GM12878 (cell line): ENCODE measurements at regions not wholly inside any gene's neighbourhood (a gene's known extent, or its start where the extent isn't known, plus 50 kb on each side); places are given as distances from the start of the nearest gene placed in this dataset.

ENCODE experiments used
- ATAC-seq: fragments of 200-7000 bp; cut with Tn5 transposase; 3 replicates; pipeline ENCODE4 v1.9.1; 2020; ENCODE audit warnings: mild to moderate bottlenecking, moderate library complexity
- BruUV-seq: library from RNA; stranded (reverse); fragments of 400-500 nt; replicated peaks from 2 replicates; lab custom pipeline; 2021; lab: Mats Ljungman, UMichigan
- CTCF ChIA-PET: fragments of 300-600 bp; sonication (Branson Sonifier 250); formaldehyde crosslinking; extraction: SDS; loops from one replicate; lab custom pipeline; 2021; ENCODE audit warnings: inconsistent platforms; lab: Yijun Ruan, JAX
- POLR2A ChIA-PET: fragments of 350-600 bp; formaldehyde crosslinking; extraction: SDS; loops from one replicate; lab custom pipeline; 2021; ENCODE audit warnings: inconsistent platforms; lab: Charles Lee
- RAD21 ChIA-PET: fragments of 300-600 bp; sonication (Branson Sonifier 250); formaldehyde crosslinking; loops from one replicate; lab custom pipeline; 2023; ENCODE audit warnings: antibody characterized with exemption; ENCODE audit not compliant: unreplicated experiment; lab: Charles Lee
- SMC1A ChIA-PET: fragments of 300-600 bp; sonication (Branson Sonifier 250); formaldehyde crosslinking; loops from one replicate; lab custom pipeline; 2023; ENCODE audit not compliant: unreplicated experiment, uncharacterized antibody; lab: Charles Lee
- DNase-seq: peaks from one replicate; pipeline ENCODE4 v3.0.0-alpha.2; 2011; ENCODE audit warnings: low read depth, low spot score
- FAIRE-seq: peaks from 3 replicates; lab custom pipeline; 2011; peaks lifted over from hg19 to GRCh38; lab: Jason Lieb, UNC
- H2AFZ ChIP-seq: 2 replicates; pipeline ENCODE4 v1.6.0; 2011; ENCODE audit warnings: low read depth, low read length, control low read depth; ENCODE audit not compliant: control insufficient read depth
- H3K27ac ChIP-seq: 2 replicates; pipeline ENCODE4 v1.5.1; 2011; ENCODE audit warnings: control low read depth; ENCODE audit not compliant: control insufficient read depth, insufficient read depth
- H3K27me3 ChIP-seq, 2 experiments: replicated peaks in 1 of 2; 2 replicates each; pipeline versions ENCODE4 v1.6.0 to v1.6.1; 2011; ENCODE audit warnings: low read length in 1 of 2; ENCODE audit not compliant: control insufficient read depth in 2 of 2, insufficient read depth in 2 of 2
- H3K36me3 ChIP-seq, 2 experiments: 2 replicates each; pipeline ENCODE4 v1.5.1; 2011; ENCODE audit warnings: low read length in 1 of 2; ENCODE audit not compliant: control insufficient read depth in 2 of 2, insufficient read depth in 2 of 2
- H3K4me1 ChIP-seq: 2 replicates; pipeline ENCODE4 v1.6.1; 2011; ENCODE audit warnings: mild to moderate bottlenecking, low read length, moderate library complexity, mixed read lengths; ENCODE audit not compliant: control insufficient read depth, insufficient read depth
- H3K4me2 ChIP-seq: 2 replicates; pipeline ENCODE4 v1.6.0; 2011; ENCODE audit warnings: control low read depth; ENCODE audit not compliant: control insufficient read depth, insufficient read depth
- H3K4me3 ChIP-seq: fragments of 200-600 bp; sonication (generic); 2 replicates; pipeline ENCODE4 v1.5.1; 2016
- H3K79me2 ChIP-seq: 2 replicates; pipeline ENCODE4 v1.6.0; 2011; ENCODE audit warnings: low read length; ENCODE audit not compliant: control insufficient read depth, insufficient read depth
- H3K9ac ChIP-seq: 2 replicates; pipeline ENCODE4 v1.8.0; 2011; ENCODE audit warnings: low read length, control low read depth, mixed read lengths; ENCODE audit not compliant: control insufficient read depth, insufficient read depth
- H3K9me3 ChIP-seq: replicated peaks from 3 replicates; pipeline ENCODE4 v1.5.1; 2011; ENCODE audit warnings: mild to moderate bottlenecking, low read length; ENCODE audit not compliant: control insufficient read depth, insufficient read depth
- H4K20me1 ChIP-seq: 2 replicates; pipeline ENCODE4 v1.6.0; 2011; ENCODE audit not compliant: control insufficient read depth, insufficient read depth
- BCL3 ChIP-seq: IDR thresholded peaks from 2 replicates; pipeline ENCODE4 v1.6.1; 2011; ENCODE audit warnings: borderline replicate concordance, low read depth, mild to moderate bottlenecking, moderate library complexity, low read length; ENCODE audit not compliant: insufficient read depth, poor library complexity, severe bottlenecking
- EGR1 ChIP-seq, 2 experiments: IDR thresholded peaks; 1 replicate in 1 of 2; 2 replicates in 1 of 2; pipeline ENCODE4 v1.6.1; 2011 to 2012; ENCODE audit warnings: low read depth in 2 of 2, low read length in 2 of 2, borderline replicate concordance in 1 of 2, mild to moderate bottlenecking in 1 of 2, moderate library complexity in 1 of 2
- HDAC2 ChIP-seq: fragments of 200-600 bp; sonication (generic); IDR thresholded peaks from 2 replicates; pipeline ENCODE4 v1.6.1; 2017
- MLLT1 ChIP-seq: fragments of 450-650 bp; IDR thresholded peaks from 2 replicates; pipeline ENCODE4 v1.6.1; 2016; ENCODE audit warnings: mild to moderate bottlenecking
- MYC ChIP-seq: IDR thresholded peaks from 2 replicates; pipeline ENCODE4 v1.6.1; 2011; ENCODE audit warnings: mild to moderate bottlenecking, low read length, moderate library complexity, inconsistent platforms; ENCODE audit not compliant: insufficient read depth, insufficient replicate concordance, insufficient read length, severe bottlenecking
- NFYA ChIP-seq: IDR thresholded peaks from 2 replicates; pipeline ENCODE4 v1.6.1; 2011; ENCODE audit warnings: low read depth, mild to moderate bottlenecking, low read length, improper control_type of control experiment, borderline replicate concordance
- NKRF ChIP-seq: fragments of 450-650 bp; conservative IDR thresholded peaks from 2 replicates; pipeline ENCODE4 v1.6.1; 2017; ENCODE audit warnings: mild to moderate bottlenecking, moderate library complexity
- PAX5 ChIP-seq: IDR thresholded peaks from 2 replicates; pipeline ENCODE4 v1.6.1; 2011; ENCODE audit warnings: low read depth, low read length, borderline replicate concordance
- PKNOX1 ChIP-seq: fragments of 450-650 bp; IDR thresholded peaks from 2 replicates; pipeline ENCODE4 v1.6.1; 2016; ENCODE audit warnings: mild to moderate bottlenecking
- PML ChIP-seq: IDR thresholded peaks from 2 replicates; pipeline ENCODE4 v1.6.1; 2012; ENCODE audit warnings: low read length, inconsistent platforms
- RAD51 ChIP-seq: fragments of 450-650 bp; IDR thresholded peaks from 2 replicates; pipeline ENCODE4 v1.6.1; 2016; ENCODE audit warnings: moderate library complexity, mild to moderate bottlenecking, inconsistent platforms
- RBBP5 ChIP-seq: fragments of 200-600 bp; sonication (generic); conservative IDR thresholded peaks from 2 replicates; pipeline ENCODE4 v1.6.1; 2016
- SMARCA5 ChIP-seq: fragments of 450-650 bp; IDR thresholded peaks from 2 replicates; pipeline ENCODE4 v1.6.1; 2017; ENCODE audit warnings: mild to moderate bottlenecking
- SMC3 ChIP-seq: IDR thresholded peaks from 2 replicates; pipeline ENCODE4 v1.6.1; 2011; ENCODE audit warnings: low read length, improper control_type of control experiment, borderline replicate concordance
- SUZ12 ChIP-seq: fragments of 200-600 bp; sonication (generic); IDR thresholded peaks from one replicate; pipeline ENCODE4 v1.6.1; 2018; ENCODE audit warnings: antibody characterized with exemption, mild to moderate bottlenecking; ENCODE audit not compliant: unreplicated experiment
- TCF7 ChIP-seq: IDR thresholded peaks from 2 replicates; pipeline ENCODE4 v1.6.1; 2014; ENCODE audit warnings: antibody characterized with exemption, borderline replicate concordance
- USF2 ChIP-seq: IDR thresholded peaks from 2 replicates; pipeline ENCODE4 v1.6.1; 2011; ENCODE audit warnings: low read depth, low read length, improper control_type of control experiment, borderline replicate concordance
- ZNF207 ChIP-seq: fragments of 450-650 bp; IDR thresholded peaks from 2 replicates; pipeline ENCODE4 v1.6.1; 2014; ENCODE audit warnings: antibody characterized with exemption, mild to moderate bottlenecking, borderline replicate concordance
- WGBS: methylation state at CpG from one replicate; pipeline ENCODE4 v1.1.6; 2016; ENCODE audit warnings: low lambda C conversion rate; ENCODE audit not compliant: insufficient replicate concordance, insufficient coverage; ENCODE audit errors: missing lambda C conversion rate; 5-methylcytosine and 5-hydroxymethylcytosine counted together
- in situ Hi-C: fragments of 300-500 bp; cut with MboI; formaldehyde crosslinking; loops from 9 replicates; pipeline ENCODE4 v1.14.3; 2018; ENCODE audit warnings: mixed read lengths
- intact Hi-C: fragments of 100-400 bp; cut with micrococcal nuclease; formaldehyde crosslinking; loops from one replicate; pipeline ENCODE4 v1.14.2; 2022; ENCODE audit not compliant: unreplicated experiment

- POLR2A ChIA-PET = no interaction called here
- H3K4me3 ChIP-seq = no peak overlapping the region
- FAIRE-seq = no peak
- TF ChIP-seq RBBP5 (no peak), PML (no peak), EGR1 (IDR thresholded peaks at IDR 0.05; ENCODE audit: borderline replicate concordance in 1 of 2, low read depth in 2 of 2, low read length in 2 of 2) (no peak), SMARCA5 (no peak), HDAC2 (no peak), TCF7 (no peak), MYC (no peak), RAD51 (no peak), NFYA (no peak), MLLT1 (no peak), ZNF207 (no peak), PAX5 (no peak), NKRF (no peak), USF2 (no peak), PKNOX1 (no peak), SMC3 (no peak), SUZ12 (no peak), BCL3 (no peak)
- no peaks in the 10 kb centered on the region; the same call in 1 of the 2 replicates for H3K4me1 ChIP-seq
- H3K9me3 ChIP-seq = no peaks in the 10 kb centered on the region
- H3K9ac ChIP-seq = no peak overlapping the region
- CTCF ChIA-PET = interaction anchor here (0.6 kb wide), 1 partner anchor 1153 kb away, joined by 3 read pairs; no protein-coding TSS in a partner anchor
- no peaks in the 10 kb centered on the region for H3K36me3 ChIP-seq
- no TSS peak for BruUV-seq
- 32% methylated on average over 3 of the region's 3 CpGs for WGBS
- in situ Hi-C loops = no loop called here
- no peaks in the 10 kb centered on the region for H4K20me1 ChIP-seq
- ATAC-seq = no peak
- no peak overlapping the region for H2AFZ ChIP-seq
- DNase-seq = no peak
- SMC1A ChIA-PET = interaction anchor here (1.0 kb wide), 1 partner anchor 134 kb away, joined by 3 read pairs; no protein-coding TSS in a partner anchor
- intact Hi-C loops = no loop called here
- RAD21 ChIA-PET = no interaction called here
- no peak overlapping the region for H3K27ac ChIP-seq
- no peak overlapping the region for H3K4me2 ChIP-seq
- no peaks in the 10 kb centered on the region for H3K79me2 ChIP-seq
- no peaks in the 10 kb centered on the region for H3K27me3 ChIP-seq
These were observed 368.5 kb upstream of the EPHA7 start for GRCh38 chr6:93787841-93788240.
